Stomach (tissue), 8 donors: ENCODE measurements at regions not wholly inside any gene's neighbourhood (a gene's known extent, or its start where the extent isn't known, plus 50 kb on each side); places are given as distances from the start of the nearest gene placed in this dataset.

Experiments
- DNase-seq, 2 donors: peaks; one replicate each; pipeline versions ENCODE4 v3.0.0 to v3.0.0-alpha.2; 2013 to 2019
- H3K27ac ChIP-seq, 5 donors: fragments of 200-600 bp in 4 of 5; sonication (generic) in 4 of 5; one replicate each; pipeline ENCODE4 v1.5.1; 2013 to 2019; ENCODE audit warnings: mild to moderate bottlenecking in 1 of 5, moderate library complexity in 1 of 5
- H3K27me3 ChIP-seq, 3 donors: fragments of 200-600 bp; sonication (generic); one replicate each; pipeline ENCODE4 v1.5.1; 2017 to 2019; ENCODE audit warnings: mixed run types in 1 of 3
- H3K36me3 ChIP-seq, 4 donors: fragments of 200-600 bp; sonication (generic); 1 replicate in 3 of 4; 2 replicates in 1 of 4; pipeline ENCODE4 v1.5.1; 2016 to 2019
- H3K4me1 ChIP-seq, 4 donors: fragments of 200-600 bp; sonication (generic); one replicate each; pipeline ENCODE4 v1.5.1; 2016 to 2019
- H3K4me3 ChIP-seq, 4 donors: fragments of 200-600 bp; sonication (generic) in 3 of 4; one replicate each; pipeline ENCODE4 v1.5.1; 2016 to 2019; ENCODE audit warnings: mild to moderate bottlenecking in 1 of 4
- H3K9me3 ChIP-seq, 4 donors: fragments of 200-600 bp; sonication (generic); one replicate each; pipeline ENCODE4 v1.5.1; 2016 to 2019
- CTCF ChIP-seq, 7 experiments: fragments of 450-650 bp in 4 of 7; fragments of 200-600 bp in 3 of 7; sonication (generic) in 3 of 7; IDR thresholded peaks; one replicate each; pipeline ENCODE4 v1.5.1; 2016 to 2019; ENCODE audit warnings: antibody characterized with exemption in 7 of 7, control low read depth in 2 of 7, mild to moderate bottlenecking in 1 of 7
- EP300 ChIP-seq: sonication (generic); formaldehyde crosslinking; IDR thresholded peaks from one replicate; pipeline ENCODE4 v1.6.1; 2017; ENCODE audit warnings: antibody characterized with exemption
- POLR2A ChIP-seq, 4 donors: fragments of 450-650 bp; IDR thresholded peaks; one replicate each; pipeline ENCODE4 v1.6.1; 2016; ENCODE audit warnings: antibody characterized with exemption in 4 of 4, control low read depth in 2 of 4, mild to moderate bottlenecking in 1 of 4, moderate library complexity in 1 of 4
- POLR2AphosphoS5 ChIP-seq, 3 donors: sonication (generic); formaldehyde crosslinking; IDR thresholded peaks; one replicate each; pipeline ENCODE4 v1.6.1; 2016; ENCODE audit warnings: antibody characterized with exemption in 3 of 3
- WGBS, 5 donors: extraction: QIAGEN DNeasy Blood & Tissue Kit in 3 of 5; methylation state at CpG; one replicate each; pipeline versions ENCODE4 v1.1.5 to v1.1.7; 2013 to 2018; 5-methylcytosine and 5-hydroxymethylcytosine counted together
- intact Hi-C: fragments of 100-400 bp; cut with DNase I; formaldehyde crosslinking; loops from one replicate; pipeline ENCODE4 v1.15.1; 2023; ENCODE audit warnings: low total_unique reads
- donor health status: healthy with polysubstance abuse.
- donor health status: Bipolar disorder and iron deficiency.
- donor health status: healthy.

- Histone ChIP-seq H3K4me1 (no peaks in the 10 kb centered on the region), H3K9me3 (peaks cover 0 to 9% (median 2%) of the 10 kb centered on the region in 4 donors), H3K27ac (no peak overlapping the region), H3K4me3 (no peak overlapping the region), H3K27me3 (no peaks in the 10 kb centered on the region), H3K36me3 (no peaks in the 10 kb centered on the region)
- no peak for DNase-seq
- intact Hi-C loops, result no loop called here
- TF ChIP-seq EP300 (no peak), POLR2A (IDR thresholded peaks at IDR 0.05) (no peak), POLR2AphosphoS5 (IDR thresholded peaks at IDR 0.05) (no peak), CTCF (IDR thresholded peaks at IDR 0.05) (no peak)
- 70 to 79% (median 73%) methylated on average over 5 of the region's 5 CpGs for WGBS, 5 donors
Observed at GRCh38 chr2:2493496-2493895, 162.4 kb upstream of the MYT1L start.

GRCh38 chr2:2492800-2493199 lies 161.7 kb upstream of the MYT1L start:
- TF ChIP-seq POLR2AphosphoS5 (IDR thresholded peaks at IDR 0.05) (no peak), EP300 (no peak), POLR2A (IDR thresholded peaks at IDR 0.05) (no peak), CTCF (IDR thresholded peaks at IDR 0.05) (no peak)
- intact Hi-C loops, result no loop called here
- no peak for DNase-seq
- WGBS, 5 donors, result 66 to 78% (median 73%) methylated on average over 4 of the region's 4 CpGs
- Histone ChIP-seq H3K4me3 (no peak overlapping the region), H3K27me3 (no peaks in the 10 kb centered on the region), H3K9me3 (peaks cover 0 to 9% (median 2%) of the 10 kb centered on the region in 4 donors), H3K27ac (no peak overlapping the region), H3K36me3 (no peaks in the 10 kb centered on the region), H3K4me1 (no peaks in the 10 kb centered on the region)

GRCh38 chr2:2491964-2492363 lies 160.9 kb upstream of the MYT1L start:
- H3K4me3 ChIP-seq, result no peak overlapping the region
- intact Hi-C loops, result no loop called here
- no peaks in the 10 kb centered on the region for H3K4me1 ChIP-seq
- H3K27me3 ChIP-seq, result no peaks in the 10 kb centered on the region
- no peak for DNase-seq
- TF ChIP-seq POLR2AphosphoS5 (IDR thresholded peaks at IDR 0.05) (no peak), POLR2A (IDR thresholded peaks at IDR 0.05) (no peak), EP300 (no peak), CTCF (IDR thresholded peaks at IDR 0.05) (no peak)
- H3K27ac ChIP-seq, result no peak overlapping the region
- WGBS, 5 donors, result 72 to 77% (median 73%) methylated on average over 2 of the region's 2 CpGs
- H3K9me3 ChIP-seq, result peaks cover 0 to 9% (median 2%) of the 10 kb centered on the region in 4 donors
- no peaks in the 10 kb centered on the region for H3K36me3 ChIP-seq

GRCh38 chr2:2484301-2484700 lies 153.2 kb upstream of the MYT1L start:
- WGBS, 5 donors, result 73 to 94% (median 86%) methylated on average over 8 of the region's 8 CpGs
- Histone ChIP-seq H3K36me3 (no peaks in the 10 kb centered on the region), H3K27me3 (no peaks in the 10 kb centered on the region), H3K4me1 (no peaks in the 10 kb centered on the region), H3K4me3 (no peak overlapping the region), H3K27ac (no peak overlapping the region), H3K9me3 (peaks cover 0 to 6% (median 0%) of the 10 kb centered on the region in 4 donors)
- intact Hi-C loops, result no loop called here
- no peak for DNase-seq
- no peak for TF ChIP-seq POLR2A (IDR thresholded peaks at IDR 0.05)
- no peak for TF ChIP-seq POLR2AphosphoS5 (IDR thresholded peaks at IDR 0.05)
- TF ChIP-seq CTCF (IDR thresholded peaks at IDR 0.05), result no peak
- TF ChIP-seq EP300, result no peak
